ENCODE measurements at regions not wholly inside any gene's neighbourhood (a gene's known extent, or its start where the extent isn't known, plus 50 kb on each side); places are given as distances from the start of the nearest gene placed in this dataset.

DNA sequence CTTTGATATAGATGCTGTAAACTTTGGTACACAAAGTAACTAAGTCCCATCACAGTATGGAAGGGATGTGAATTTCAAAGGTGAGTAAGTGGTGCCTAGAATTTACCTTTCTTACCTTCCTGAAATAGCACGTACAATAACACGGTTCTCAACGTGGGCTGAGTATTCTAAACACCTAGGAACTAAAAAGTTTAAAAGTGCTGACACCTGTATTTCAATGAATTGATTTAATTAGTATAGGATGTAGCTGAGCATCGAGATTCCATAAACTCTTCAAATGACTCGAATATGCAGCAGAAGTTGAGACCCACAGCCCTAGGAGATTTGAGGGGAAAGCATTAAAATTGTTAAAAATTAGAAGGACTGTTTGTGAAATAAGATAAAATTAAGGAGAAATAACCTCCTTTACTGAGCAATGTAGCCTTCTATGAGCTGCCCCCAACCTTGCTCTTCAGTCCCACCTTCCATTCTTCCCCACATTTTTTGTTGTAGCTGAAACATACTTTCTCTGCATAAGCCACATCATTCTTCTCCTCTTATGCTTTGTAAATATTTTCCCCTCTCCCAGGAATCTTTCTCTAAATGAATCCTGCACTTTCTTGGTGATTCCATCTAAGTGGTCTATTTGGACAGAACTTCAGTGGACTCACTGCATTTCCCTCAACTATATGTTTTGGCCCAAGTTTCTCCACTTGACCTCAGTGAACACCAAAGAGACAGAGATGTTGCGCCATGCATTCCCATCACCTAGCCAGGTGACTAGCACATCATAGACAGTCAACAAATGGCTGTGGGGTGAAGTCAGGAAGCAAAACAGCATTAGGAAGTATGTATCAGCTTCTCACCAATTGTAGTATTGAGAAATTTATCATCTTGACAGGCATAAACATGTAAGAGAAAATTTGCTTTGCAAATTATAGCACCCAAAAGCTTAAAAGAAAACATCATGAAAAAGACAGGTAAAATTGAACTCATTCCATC is 156.5 kb upstream of the TAS2R1 start:
- TF ChIP-seq EP300 (conservative IDR thresholded peaks at IDR 0.05; ENCODE audit: poor library complexity, severe bottlenecking) = no peak
- TF ChIP-seq POLR2AphosphoS5 (IDR thresholded peaks at IDR 0.05) = no peak
- TF ChIP-seq CTCF (IDR thresholded peaks at IDR 0.05; ENCODE audit: poor library complexity, severe bottlenecking) = no peak
- TF ChIP-seq EZH2 (IDR thresholded peaks at IDR 0.05; ENCODE audit: borderline replicate concordance, insufficient read depth, low read length, poor library complexity, severe bottlenecking) = no peak
- TF ChIP-seq RAD21 (conservative IDR thresholded peaks at IDR 0.05) = no peak
- TF ChIP-seq TAF1 (IDR thresholded peaks at IDR 0.05; ENCODE audit: low read depth) = no peak
- TF ChIP-seq, protein P1, sequence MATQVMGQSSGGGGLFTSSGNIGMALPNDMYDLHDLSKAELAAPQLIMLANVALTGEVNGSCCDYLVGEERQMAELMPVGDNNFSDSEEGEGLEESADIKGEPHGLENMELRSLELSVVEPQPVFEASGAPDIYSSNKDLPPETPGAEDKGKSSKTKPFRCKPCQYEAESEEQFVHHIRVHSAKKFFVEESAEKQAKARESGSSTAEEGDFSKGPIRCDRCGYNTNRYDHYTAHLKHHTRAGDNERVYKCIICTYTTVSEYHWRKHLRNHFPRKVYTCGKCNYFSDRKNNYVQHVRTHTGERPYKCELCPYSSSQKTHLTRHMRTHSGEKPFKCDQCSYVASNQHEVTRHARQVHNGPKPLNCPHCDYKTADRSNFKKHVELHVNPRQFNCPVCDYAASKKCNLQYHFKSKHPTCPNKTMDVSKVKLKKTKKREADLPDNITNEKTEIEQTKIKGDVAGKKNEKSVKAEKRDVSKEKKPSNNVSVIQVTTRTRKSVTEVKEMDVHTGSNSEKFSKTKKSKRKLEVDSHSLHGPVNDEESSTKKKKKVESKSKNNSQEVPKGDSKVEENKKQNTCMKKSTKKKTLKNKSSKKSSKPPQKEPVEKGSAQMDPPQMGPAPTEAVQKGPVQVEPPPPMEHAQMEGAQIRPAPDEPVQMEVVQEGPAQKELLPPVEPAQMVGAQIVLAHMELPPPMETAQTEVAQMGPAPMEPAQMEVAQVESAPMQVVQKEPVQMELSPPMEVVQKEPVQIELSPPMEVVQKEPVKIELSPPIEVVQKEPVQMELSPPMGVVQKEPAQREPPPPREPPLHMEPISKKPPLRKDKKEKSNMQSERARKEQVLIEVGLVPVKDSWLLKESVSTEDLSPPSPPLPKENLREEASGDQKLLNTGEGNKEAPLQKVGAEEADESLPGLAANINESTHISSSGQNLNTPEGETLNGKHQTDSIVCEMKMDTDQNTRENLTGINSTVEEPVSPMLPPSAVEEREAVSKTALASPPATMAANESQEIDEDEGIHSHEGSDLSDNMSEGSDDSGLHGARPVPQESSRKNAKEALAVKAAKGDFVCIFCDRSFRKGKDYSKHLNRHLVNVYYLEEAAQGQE (IDR thresholded peaks at IDR 0.05; ENCODE audit: borderline replicate concordance) = no peak
- no peak for TF ChIP-seq SMC3 (conservative IDR thresholded peaks at IDR 0.05; ENCODE audit: poor library complexity)
- no peak for TF ChIP-seq MXI1 (conservative IDR thresholded peaks at IDR 0.05; ENCODE audit: poor library complexity, severe bottlenecking)

Data from neural cell (in vitro differentiated cells).